C4-2B (cell line): ENCODE measurements at regions not wholly inside any gene's neighbourhood (a gene's known extent, or its start where the extent isn't known, plus 50 kb on each side); places are given as distances from the start of the nearest gene placed in this dataset.

Experiments used
- ZFX ChIP-seq: fragments of 450-650 bp; IDR thresholded peaks from 2 replicates; pipeline ENCODE4 v1.6.1; 2017
- TF ChIP-seq, protein P1 (sequence below): fragments of 450-650 bp; conservative IDR thresholded peaks from 2 replicates; pipeline ENCODE4 v1.5.1; 2017; ENCODE audit warnings: mild to moderate bottlenecking

GRCh38 chr12:42912367-42912766, 322.8 kb upstream of the PRICKLE1 start:
- TF ChIP-seq, protein P1, sequence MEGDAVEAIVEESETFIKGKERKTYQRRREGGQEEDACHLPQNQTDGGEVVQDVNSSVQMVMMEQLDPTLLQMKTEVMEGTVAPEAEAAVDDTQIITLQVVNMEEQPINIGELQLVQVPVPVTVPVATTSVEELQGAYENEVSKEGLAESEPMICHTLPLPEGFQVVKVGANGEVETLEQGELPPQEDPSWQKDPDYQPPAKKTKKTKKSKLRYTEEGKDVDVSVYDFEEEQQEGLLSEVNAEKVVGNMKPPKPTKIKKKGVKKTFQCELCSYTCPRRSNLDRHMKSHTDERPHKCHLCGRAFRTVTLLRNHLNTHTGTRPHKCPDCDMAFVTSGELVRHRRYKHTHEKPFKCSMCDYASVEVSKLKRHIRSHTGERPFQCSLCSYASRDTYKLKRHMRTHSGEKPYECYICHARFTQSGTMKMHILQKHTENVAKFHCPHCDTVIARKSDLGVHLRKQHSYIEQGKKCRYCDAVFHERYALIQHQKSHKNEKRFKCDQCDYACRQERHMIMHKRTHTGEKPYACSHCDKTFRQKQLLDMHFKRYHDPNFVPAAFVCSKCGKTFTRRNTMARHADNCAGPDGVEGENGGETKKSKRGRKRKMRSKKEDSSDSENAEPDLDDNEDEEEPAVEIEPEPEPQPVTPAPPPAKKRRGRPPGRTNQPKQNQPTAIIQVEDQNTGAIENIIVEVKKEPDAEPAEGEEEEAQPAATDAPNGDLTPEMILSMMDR, result no peak
- TF ChIP-seq ZFX, result no peak
